IMR-90 (cell line): ENCODE measurements at regions not wholly inside any gene's neighbourhood (a gene's known extent, or its start where the extent isn't known, plus 50 kb on each side); places are given as distances from the start of the nearest gene placed in this dataset.

Experiments used
- ATAC-seq: fragments of 200-7000 bp; cut with Tn5 transposase; 2 replicates; pipeline ENCODE4 v1.9.1; 2020; ENCODE audit warnings: low read depth, mild to moderate bottlenecking, moderate library complexity
- BruUV-seq: library from RNA; stranded (reverse); fragments of 400-500 nt; replicated peaks from 2 replicates; lab custom pipeline; 2021; lab: Mats Ljungman, UMichigan
- CTCF ChIA-PET: fragments of 300-600 bp; formaldehyde crosslinking; extraction: SDS; loops from one replicate; lab custom pipeline; 2021; ENCODE audit warnings: antibody characterized with exemption; lab: Yijun Ruan, JAX
- POLR2A ChIA-PET: fragments of 300-600 bp; sonication (Branson Sonifier 250); formaldehyde crosslinking; loops from one replicate; lab custom pipeline; 2022; ENCODE audit warnings: antibody characterized with exemption; ENCODE audit not compliant: unreplicated experiment; lab: Charles Lee
- DNase-seq: peaks from one replicate; pipeline ENCODE4 v3.0.0; 2013
- H2AFZ ChIP-seq: replicated peaks from 2 replicates; pipeline ENCODE3; 2013; ENCODE audit warnings: low read length, mild to moderate bottlenecking; ENCODE audit not compliant: poor library complexity
- H2AK5ac ChIP-seq: 2 replicates; pipeline ENCODE4 v1.6.1; 2013; ENCODE audit warnings: low read depth, low read length, inconsistent platforms
- H2AK9ac ChIP-seq: replicated peaks from 2 replicates; pipeline ENCODE3; 2013; ENCODE audit warnings: mild to moderate bottlenecking, low read depth, low read length, moderate library complexity; ENCODE audit not compliant: poor library complexity
- H2BK120ac ChIP-seq: 2 replicates; pipeline ENCODE4 v1.6.1; 2013; ENCODE audit warnings: low read depth, low read length, inconsistent platforms
- H2BK15ac ChIP-seq: 3 replicates; pipeline ENCODE4 v1.6.1; 2013; ENCODE audit warnings: low read depth, low read length, inconsistent platforms
- H2BK20ac ChIP-seq: 2 replicates; pipeline ENCODE4 v1.6.1; 2013; ENCODE audit warnings: low read depth, mild to moderate bottlenecking, inconsistent platforms, low read length, moderate library complexity
- H2BK5ac ChIP-seq: 2 replicates; pipeline ENCODE4 v1.6.1; 2013; ENCODE audit warnings: mild to moderate bottlenecking, low read depth, low read length, inconsistent platforms; ENCODE audit not compliant: poor library complexity, severe bottlenecking
- H3K14ac ChIP-seq: replicated peaks from 2 replicates; pipeline ENCODE4 v1.6.1; 2013; ENCODE audit warnings: low read depth, low read length, inconsistent platforms
- H3K18ac ChIP-seq: 2 replicates; pipeline ENCODE4 v1.6.1; 2013; ENCODE audit warnings: low read depth, low read length, control low read depth
- H3K23ac ChIP-seq: 2 replicates; pipeline ENCODE4 v1.6.1; 2013; ENCODE audit warnings: low read depth, low read length, inconsistent platforms
- H3K27ac ChIP-seq: 2 replicates; pipeline ENCODE4 v1.5.1; 2013; ENCODE audit warnings: mild to moderate bottlenecking, control low read depth, low read length; ENCODE audit not compliant: insufficient read depth
- H3K27me3 ChIP-seq: 2 replicates; pipeline ENCODE4 v1.6.1; 2013; ENCODE audit warnings: low read length; ENCODE audit not compliant: control insufficient read depth, insufficient read depth
- H3K36me3 ChIP-seq: 2 replicates; pipeline ENCODE4 v1.6.1; 2013; ENCODE audit warnings: low read length, mixed read lengths; ENCODE audit not compliant: control insufficient read depth, insufficient read depth
- H3K4ac ChIP-seq: 2 replicates; pipeline ENCODE4 v1.6.1; 2013; ENCODE audit warnings: low read depth, low read length, inconsistent platforms
- H3K4me1 ChIP-seq: 2 replicates; pipeline ENCODE4 v1.6.1; 2013; ENCODE audit warnings: low read length, mixed read lengths; ENCODE audit not compliant: control insufficient read depth, insufficient read depth
- H3K4me2 ChIP-seq: 2 replicates; pipeline ENCODE4 v1.6.1; 2013; ENCODE audit warnings: low read depth, mild to moderate bottlenecking, control low read depth, low read length, moderate library complexity
- H3K4me3 ChIP-seq: 2 replicates; pipeline ENCODE4 v1.5.1; 2013; ENCODE audit warnings: low read depth, mild to moderate bottlenecking, control low read depth, low read length, moderate library complexity; ENCODE audit not compliant: insufficient read depth
- H3K56ac ChIP-seq: 2 replicates; pipeline ENCODE4 v1.6.1; 2013; ENCODE audit warnings: low read length, inconsistent platforms; ENCODE audit not compliant: insufficient read depth; ENCODE audit errors: extremely low read depth
- H3K79me1 ChIP-seq, 2 experiments: 2 replicates each; pipeline ENCODE4 v1.6.1; 2013; ENCODE audit warnings: low read length in 2 of 2, inconsistent platforms in 1 of 2, low read depth in 1 of 2
- H3K9ac ChIP-seq: 2 replicates; pipeline ENCODE4 v1.6.1; 2013; ENCODE audit warnings: low read depth, low read length, control low read depth
- H3K9me1 ChIP-seq: 2 replicates; pipeline ENCODE4 v1.6.1; 2013; ENCODE audit warnings: low read length, inconsistent platforms; ENCODE audit not compliant: insufficient read depth
- H3K9me3 ChIP-seq: 2 replicates; pipeline ENCODE4 v1.6.1; 2013; ENCODE audit warnings: low read length; ENCODE audit not compliant: control insufficient read depth, insufficient read depth
- H4K20me1 ChIP-seq: 2 replicates; pipeline ENCODE4 v1.6.1; 2013; ENCODE audit warnings: low read length, inconsistent platforms; ENCODE audit not compliant: insufficient read depth
- H4K5ac ChIP-seq: 2 replicates; pipeline ENCODE4 v1.6.1; 2013; ENCODE audit warnings: mild to moderate bottlenecking, low read depth, low read length, control low read depth
- H4K8ac ChIP-seq, 2 experiments: 2 replicates each; pipeline ENCODE4 v1.6.1; 2013; ENCODE audit warnings: low read depth in 2 of 2, low read length in 2 of 2, control low read depth in 1 of 2, inconsistent platforms in 1 of 2
- H4K91ac ChIP-seq: 2 replicates; pipeline ENCODE4 v1.6.1; 2013; ENCODE audit warnings: low read depth, low read length, inconsistent platforms; ENCODE audit not compliant: insufficient read depth
- BHLHE40 ChIP-seq: fragments of 150-350 bp; IDR thresholded peaks from 2 replicates; pipeline ENCODE4 v1.6.1; 2016; ENCODE audit warnings: mild to moderate bottlenecking, low read depth, low read length
- FOS ChIP-seq: fragments of 150-350 bp; IDR thresholded peaks from 2 replicates; pipeline ENCODE4 v1.6.1; 2016; ENCODE audit warnings: low read depth, low read length
- MAFK ChIP-seq: IDR thresholded peaks from 2 replicates; pipeline ENCODE4 v1.6.1; 2012; ENCODE audit warnings: low read depth, low read length, improper control_type of control experiment
- MXI1 ChIP-seq: IDR thresholded peaks from 2 replicates; pipeline ENCODE4 v1.6.1; 2012; ENCODE audit warnings: low read depth, mild to moderate bottlenecking, low read length, moderate library complexity, borderline replicate concordance
- RCOR1 ChIP-seq: IDR thresholded peaks from 2 replicates; pipeline ENCODE4 v1.6.1; 2012; ENCODE audit warnings: mild to moderate bottlenecking, low read length, improper control_type of control experiment; ENCODE audit not compliant: insufficient replicate concordance
- RFX5 ChIP-seq: IDR thresholded peaks from 2 replicates; pipeline ENCODE4 v1.8.0; 2012; ENCODE audit warnings: low read depth, mild to moderate bottlenecking, low read length, moderate library complexity
- WGBS, 2 experiments: methylation state at CpG; one replicate each; pipeline versions ENCODE4 v1.1.5 to v1.1.7; 2013; ENCODE audit warnings: missing lambda C conversion rate in 2 of 2; ENCODE audit not compliant: insufficient read length in 1 of 2; ENCODE audit errors: extremely low coverage in 2 of 2; 5-methylcytosine and 5-hydroxymethylcytosine counted together
- dilution Hi-C: fragments of 300-500 bp; cut with HindIII; formaldehyde crosslinking; loops from one replicate; pipeline ENCODE4 v1.14.3; 2018; ENCODE audit warnings: low sequenced_read_pairs; ENCODE audit not compliant: unreplicated experiment
- in situ Hi-C: fragments of 300-500 bp; cut with MboI; formaldehyde crosslinking; loops from 3 replicates; pipeline ENCODE4 v1.14.3; 2019; ENCODE audit warnings: low sequenced_read_pairs, inconsistent platforms, mixed read lengths
- intact Hi-C: fragments of 100-400 bp; cut with micrococcal nuclease; formaldehyde crosslinking; loops from 2 replicates; pipeline ENCODE4 v1.10.0; 2022
- TF ChIP-seq, protein P1 (sequence below): fragments of 150-350 bp; IDR thresholded peaks from 2 replicates; pipeline ENCODE4 v1.6.1; 2017; ENCODE audit warnings: mild to moderate bottlenecking, antibody characterized with exemption, low read length, low read depth
- TF ChIP-seq, protein P2 (sequence below): fragments of 150-350 bp; IDR thresholded peaks from 2 replicates; pipeline ENCODE4 v1.6.1; 2016; ENCODE audit warnings: low read depth, mild to moderate bottlenecking, low read length, moderate library complexity, borderline replicate concordance

DNA sequence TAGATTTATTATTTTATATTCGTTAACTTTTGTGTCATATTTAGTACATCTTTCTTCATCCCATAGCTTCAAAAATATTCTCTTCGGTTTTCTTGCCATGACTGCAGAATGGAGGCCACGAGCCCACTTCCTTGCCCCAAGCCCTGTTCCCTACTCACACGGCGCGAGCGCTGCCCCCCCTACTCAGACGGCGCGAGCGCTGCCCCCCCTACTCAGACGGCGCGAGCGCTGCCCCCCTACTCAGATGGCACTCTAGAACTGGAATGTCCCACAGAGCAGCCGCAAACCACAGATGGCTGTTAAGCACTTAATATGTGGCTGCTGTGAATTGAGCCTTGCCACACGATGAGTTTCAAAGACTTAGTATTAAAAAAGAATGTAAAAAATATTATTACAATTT, 102.2 kb upstream of the PEG3 start:
- Histone ChIP-seq H3K56ac (no peak overlapping the region), H2BK20ac (no peak overlapping the region), H2BK5ac (no peak overlapping the region), H3K27ac (no peak overlapping the region), H4K91ac (no peak overlapping the region), H3K4me1 (no peaks in the 10 kb centered on the region), H4K20me1 (no peaks in the 10 kb centered on the region), H3K4me3 (no peak overlapping the region), H3K27me3 (no peaks in the 10 kb centered on the region), H2AK9ac (no peak overlapping the region), H3K9ac (no peak overlapping the region), H2BK15ac (no peak overlapping the region), H2AFZ (no peak overlapping the region), H3K18ac (no peak overlapping the region), H3K79me1 (no peaks in the 10 kb centered on the region), H3K14ac (no peak overlapping the region), H3K36me3 (no peaks in the 10 kb centered on the region), H3K4me2 (no peak overlapping the region), H2AK5ac (no peak overlapping the region), H2BK120ac (no peak overlapping the region), H3K9me3 (peaks cover 32% of the 10 kb centered on the region), H3K9me1 (no peaks in the 10 kb centered on the region), H4K8ac (no peak overlapping the region), H4K5ac (no peak overlapping the region), H3K4ac (no peak overlapping the region), H3K23ac (no peak overlapping the region)
- intact Hi-C loops = no loop called here
- in situ Hi-C loops = no loop called here
- BruUV-seq = no TSS peak
- ChIA-PET CTCF (no interaction called here), POLR2A (no interaction called here)
- dilution Hi-C loops = no loop called here
- TF ChIP-seq, protein P1, sequence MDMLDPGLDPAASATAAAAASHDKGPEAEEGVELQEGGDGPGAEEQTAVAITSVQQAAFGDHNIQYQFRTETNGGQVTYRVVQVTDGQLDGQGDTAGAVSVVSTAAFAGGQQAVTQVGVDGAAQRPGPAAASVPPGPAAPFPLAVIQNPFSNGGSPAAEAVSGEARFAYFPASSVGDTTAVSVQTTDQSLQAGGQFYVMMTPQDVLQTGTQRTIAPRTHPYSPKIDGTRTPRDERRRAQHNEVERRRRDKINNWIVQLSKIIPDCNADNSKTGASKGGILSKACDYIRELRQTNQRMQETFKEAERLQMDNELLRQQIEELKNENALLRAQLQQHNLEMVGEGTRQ = no peak
- TF ChIP-seq MXI1 = no peak
- TF ChIP-seq FOS = no peak
- TF ChIP-seq MAFK = no peak
- no peak for TF ChIP-seq BHLHE40
- no peak for TF ChIP-seq RCOR1
- TF ChIP-seq, protein P2, sequence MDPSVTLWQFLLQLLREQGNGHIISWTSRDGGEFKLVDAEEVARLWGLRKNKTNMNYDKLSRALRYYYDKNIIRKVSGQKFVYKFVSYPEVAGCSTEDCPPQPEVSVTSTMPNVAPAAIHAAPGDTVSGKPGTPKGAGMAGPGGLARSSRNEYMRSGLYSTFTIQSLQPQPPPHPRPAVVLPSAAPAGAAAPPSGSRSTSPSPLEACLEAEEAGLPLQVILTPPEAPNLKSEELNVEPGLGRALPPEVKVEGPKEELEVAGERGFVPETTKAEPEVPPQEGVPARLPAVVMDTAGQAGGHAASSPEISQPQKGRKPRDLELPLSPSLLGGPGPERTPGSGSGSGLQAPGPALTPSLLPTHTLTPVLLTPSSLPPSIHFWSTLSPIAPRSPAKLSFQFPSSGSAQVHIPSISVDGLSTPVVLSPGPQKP = no peak
- TF ChIP-seq RFX5 = no peak
- DNase-seq (no peak), ATAC-seq (no peak)
- WGBS, 2 experiments = no CpG with 5 or more reads among the region's 17 CpGs
